ENCODE measurements at regions not wholly inside any gene's neighbourhood (a gene's known extent, or its start where the extent isn't known, plus 50 kb on each side); places are given as distances from the start of the nearest gene placed in this dataset.

GRCh38 chr11:15370495-15371147, 255.9 kb downstream of the INSC start:
- Mint-ChIP-seq H3K9me3 (ENCODE audit: unreplicated experiment) (peaks cover 3% of the 10 kb centered on the region), H3K27ac (ENCODE audit: unreplicated experiment) (no peak overlapping the region), H3K4me1 (ENCODE audit: low read depth, unreplicated experiment) (no peaks in the 10 kb centered on the region), H3K4me3 (ENCODE audit: unreplicated experiment) (no peak overlapping the region), H3K36me3 (ENCODE audit: unreplicated experiment) (peaks cover 2% of the 10 kb centered on the region), H3K27me3 (ENCODE audit: unreplicated experiment) (no peaks in the 10 kb centered on the region)
- TF ChIP-seq, protein P1, sequence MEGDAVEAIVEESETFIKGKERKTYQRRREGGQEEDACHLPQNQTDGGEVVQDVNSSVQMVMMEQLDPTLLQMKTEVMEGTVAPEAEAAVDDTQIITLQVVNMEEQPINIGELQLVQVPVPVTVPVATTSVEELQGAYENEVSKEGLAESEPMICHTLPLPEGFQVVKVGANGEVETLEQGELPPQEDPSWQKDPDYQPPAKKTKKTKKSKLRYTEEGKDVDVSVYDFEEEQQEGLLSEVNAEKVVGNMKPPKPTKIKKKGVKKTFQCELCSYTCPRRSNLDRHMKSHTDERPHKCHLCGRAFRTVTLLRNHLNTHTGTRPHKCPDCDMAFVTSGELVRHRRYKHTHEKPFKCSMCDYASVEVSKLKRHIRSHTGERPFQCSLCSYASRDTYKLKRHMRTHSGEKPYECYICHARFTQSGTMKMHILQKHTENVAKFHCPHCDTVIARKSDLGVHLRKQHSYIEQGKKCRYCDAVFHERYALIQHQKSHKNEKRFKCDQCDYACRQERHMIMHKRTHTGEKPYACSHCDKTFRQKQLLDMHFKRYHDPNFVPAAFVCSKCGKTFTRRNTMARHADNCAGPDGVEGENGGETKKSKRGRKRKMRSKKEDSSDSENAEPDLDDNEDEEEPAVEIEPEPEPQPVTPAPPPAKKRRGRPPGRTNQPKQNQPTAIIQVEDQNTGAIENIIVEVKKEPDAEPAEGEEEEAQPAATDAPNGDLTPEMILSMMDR (IDR thresholded peaks at IDR 0.05; ENCODE audit: partially characterized antibody, unreplicated experiment): no peak
- DNase-seq: no peak

DNA sequence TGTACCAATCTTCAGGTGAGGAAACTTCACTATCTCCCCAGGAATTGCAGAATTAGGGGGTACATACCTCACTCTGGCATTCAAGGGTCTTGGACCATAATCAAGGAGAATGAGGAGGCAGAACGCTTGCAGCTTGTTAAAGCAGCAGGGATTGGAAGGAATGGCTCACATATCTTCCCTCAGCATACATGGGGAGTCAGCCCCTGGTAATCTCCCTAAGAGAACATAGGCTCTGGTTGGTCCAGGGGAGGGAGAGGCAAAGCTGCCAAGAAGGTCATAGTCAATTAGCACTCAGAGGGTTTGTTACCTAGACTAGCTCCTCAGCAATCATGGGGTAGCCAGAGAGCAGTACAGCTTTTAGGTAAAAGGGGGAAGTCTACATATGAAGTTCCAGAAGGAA, 256.8 kb downstream of the INSC start:
- TF ChIP-seq, protein P1 (IDR thresholded peaks at IDR 0.05; ENCODE audit: partially characterized antibody, unreplicated experiment): no peak
- H3K36me3 Mint-ChIP-seq (ENCODE audit: unreplicated experiment): peaks cover 7% of the 10 kb centered on the region
- H3K4me1 Mint-ChIP-seq (ENCODE audit: low read depth, unreplicated experiment): no peaks in the 10 kb centered on the region
- no peak overlapping the region for H3K27ac Mint-ChIP-seq (ENCODE audit: unreplicated experiment)
- H3K4me3 Mint-ChIP-seq (ENCODE audit: unreplicated experiment): no peak overlapping the region
- DNase-seq: no peak
- peaks cover 3% of the 10 kb centered on the region for H3K9me3 Mint-ChIP-seq (ENCODE audit: unreplicated experiment)
- no peaks in the 10 kb centered on the region for H3K27me3 Mint-ChIP-seq (ENCODE audit: unreplicated experiment)

- no peak for DNase-seq
- H3K9me3 Mint-ChIP-seq (ENCODE audit: unreplicated experiment): peaks cover 1% of the 10 kb centered on the region
- no peaks in the 10 kb centered on the region for H3K4me1 Mint-ChIP-seq (ENCODE audit: low read depth, unreplicated experiment)
- H3K27ac Mint-ChIP-seq (ENCODE audit: unreplicated experiment): no peak overlapping the region
- no peaks in the 10 kb centered on the region for H3K27me3 Mint-ChIP-seq (ENCODE audit: unreplicated experiment)
- no peak overlapping the region for H3K4me3 Mint-ChIP-seq (ENCODE audit: unreplicated experiment)
- peaks cover 11% of the 10 kb centered on the region for H3K36me3 Mint-ChIP-seq (ENCODE audit: unreplicated experiment)
- TF ChIP-seq, protein P1 (IDR thresholded peaks at IDR 0.05; ENCODE audit: partially characterized antibody, unreplicated experiment): no peak
Observed at GRCh38 chr11:15374418-15374817, 259.7 kb downstream of the INSC start.

DNA sequence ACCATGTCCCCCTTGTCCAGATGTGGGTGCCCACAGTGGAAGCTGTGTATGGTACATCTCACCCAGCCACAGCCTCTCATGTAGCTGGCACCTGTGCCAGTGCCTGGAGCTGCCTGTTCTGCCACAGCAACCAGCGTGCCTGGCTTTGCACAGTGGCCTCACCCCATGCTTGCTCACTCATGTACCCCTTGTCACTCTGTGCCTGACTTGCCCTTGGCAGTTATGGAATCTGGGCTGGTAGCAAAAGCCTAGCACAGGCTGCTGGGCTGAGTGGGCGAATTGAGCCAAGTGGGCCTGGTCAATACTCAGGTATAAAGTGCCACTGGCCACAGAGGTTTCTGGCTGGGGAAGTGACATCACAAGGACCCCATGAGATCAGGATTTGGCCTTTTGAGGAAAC, 264.2 kb downstream of the INSC start:
- no peaks in the 10 kb centered on the region for H3K4me1 Mint-ChIP-seq (ENCODE audit: low read depth, unreplicated experiment)
- TF ChIP-seq, protein P1 (IDR thresholded peaks at IDR 0.05; ENCODE audit: partially characterized antibody, unreplicated experiment): no peak
- H3K27ac Mint-ChIP-seq (ENCODE audit: unreplicated experiment): no peak overlapping the region
- peaks cover 11% of the 10 kb centered on the region for H3K36me3 Mint-ChIP-seq (ENCODE audit: unreplicated experiment)
- no peak overlapping the region for H3K4me3 Mint-ChIP-seq (ENCODE audit: unreplicated experiment)
- no peak for DNase-seq
- no peaks in the 10 kb centered on the region for H3K27me3 Mint-ChIP-seq (ENCODE audit: unreplicated experiment)
- no peaks in the 10 kb centered on the region for H3K9me3 Mint-ChIP-seq (ENCODE audit: unreplicated experiment)

DNA sequence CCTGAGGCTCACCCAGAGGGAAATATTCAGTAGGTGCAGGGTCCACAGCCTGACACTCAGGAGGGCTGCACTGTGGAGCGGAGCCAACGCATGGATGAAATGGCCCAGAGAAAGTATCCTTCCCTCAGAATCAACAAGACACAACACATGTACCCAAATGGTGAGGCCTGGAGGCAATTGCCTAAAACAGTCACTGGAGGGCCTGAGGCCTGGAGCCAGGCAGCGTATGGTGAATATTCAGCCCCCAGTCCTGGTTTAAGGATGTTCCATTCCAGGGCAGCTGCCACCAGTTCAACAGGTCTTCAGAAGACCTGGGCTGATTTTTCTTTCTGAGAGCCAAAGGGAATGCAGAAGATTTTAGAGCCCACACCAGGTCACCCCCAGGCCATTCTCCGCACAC, 264.8 kb downstream of the INSC start:
- Mint-ChIP-seq H3K9me3 (ENCODE audit: unreplicated experiment) (no peaks in the 10 kb centered on the region), H3K27me3 (ENCODE audit: unreplicated experiment) (no peaks in the 10 kb centered on the region), H3K4me3 (ENCODE audit: unreplicated experiment) (no peak overlapping the region), H3K27ac (ENCODE audit: unreplicated experiment) (no peak overlapping the region), H3K36me3 (ENCODE audit: unreplicated experiment) (peaks cover 11% of the 10 kb centered on the region), H3K4me1 (ENCODE audit: low read depth, unreplicated experiment) (no peaks in the 10 kb centered on the region)
- TF ChIP-seq, protein P1 (IDR thresholded peaks at IDR 0.05; ENCODE audit: partially characterized antibody, unreplicated experiment): no peak
- no peak for DNase-seq

Measured in glutamatergic neuron (in vitro differentiated cells).